Suppressor macrophage treated with lipopolysaccharide for 1 hour (primary cell): ENCODE measurements at regions not wholly inside any gene's neighbourhood (a gene's known extent, or its start where the extent isn't known, plus 50 kb on each side); places are given as distances from the start of the nearest gene placed in this dataset.

ENCODE experiments used
- DNase-seq, 3 donors: peaks; one replicate each; pipeline ENCODE4 v3.0.0-alpha.2; 2020 to 2022

GRCh38 chr19:29375429-29376119 is 150.2 kb upstream of the VSTM2B start:
- no peak for DNase-seq

GRCh38 chr19:29376855-29377354 is 148.9 kb upstream of the VSTM2B start:
- DNase-seq, result no peak

GRCh38 chr19:29378126-29378525 is 147.7 kb upstream of the VSTM2B start:
- no peak for DNase-seq

- DNase-seq, result no peak
These were observed 147.2 kb upstream of the VSTM2B start for GRCh38 chr19:29378543-29379080.

- no peak for DNase-seq
These were observed 146.4 kb upstream of the VSTM2B start for GRCh38 chr19:29379257-29380021.

- no peak for DNase-seq
These were observed 145.2 kb upstream of the VSTM2B start for GRCh38 chr19:29380581-29380980.

GRCh38 chr19:29381353-29382203 is 144.2 kb upstream of the VSTM2B start:
- no peak for DNase-seq

GRCh38 chr19:29383696-29384095 is 142.1 kb upstream of the VSTM2B start:
- no peak for DNase-seq

- DNase-seq, result no peak
These were observed 141.1 kb upstream of the VSTM2B start for GRCh38 chr19:29384656-29385055.

GRCh38 chr19:29385191-29385795 is 140.5 kb upstream of the VSTM2B start:
- DNase-seq, result no peak

GRCh38 chr19:29386970-29387369 is 138.8 kb upstream of the VSTM2B start:
- no peak for DNase-seq

- no peak for DNase-seq
These were observed 138.2 kb upstream of the VSTM2B start for GRCh38 chr19:29387586-29387985.

- no peak for DNase-seq
These were observed 136.3 kb upstream of the VSTM2B start for GRCh38 chr19:29389495-29389894.

- no peak for DNase-seq
These were observed 135.1 kb upstream of the VSTM2B start for GRCh38 chr19:29390742-29391141.

- no peak for DNase-seq
These were observed 131.8 kb upstream of the VSTM2B start for GRCh38 chr19:29393915-29394460.

- DNase-seq, result no peak
These were observed 130.6 kb upstream of the VSTM2B start for GRCh38 chr19:29395111-29395733.

- DNase-seq, result no peak
These were observed 129.9 kb upstream of the VSTM2B start for GRCh38 chr19:29395734-29396414.

GRCh38 chr19:29396925-29397324 is 128.9 kb upstream of the VSTM2B start:
- DNase-seq, result no peak

- no peak for DNase-seq
These were observed 128.0 kb upstream of the VSTM2B start for GRCh38 chr19:29397748-29398147.

GRCh38 chr19:29399804-29400203 is 126.0 kb upstream of the VSTM2B start:
- DNase-seq, result no peak
